A549 (cell line): ENCODE measurements at regions not wholly inside any gene's neighbourhood (a gene's known extent, or its start where the extent isn't known, plus 50 kb on each side); places are given as distances from the start of the nearest gene placed in this dataset.

Experiments used
- ATAC-seq, 2 experiments: fragments of 200-7000 bp in 1 of 2; fragments of >200 bp in 1 of 2; cut with Nextera tagmentation in 1 of 2; cut with Tn5 transposase in 1 of 2; 3 replicates each; pipeline versions ENCODE4 v1.8.0 to v1.9.1; 2018 to 2020; ENCODE audit warnings: mild to moderate bottlenecking in 1 of 2, moderate library complexity in 1 of 2
- CTCF ChIA-PET: fragments of 300-600 bp; sonication (Branson Sonifier 250); formaldehyde crosslinking; extraction: SDS; loops from one replicate; lab custom pipeline; 2021; ENCODE audit warnings: antibody characterized with exemption, inconsistent platforms; lab: Yijun Ruan, JAX
- POLR2A ChIA-PET: fragments of 350-600 bp; formaldehyde crosslinking; extraction: SDS; loops from one replicate; lab custom pipeline; 2021; ENCODE audit warnings: antibody characterized with exemption, inconsistent platforms; lab: Yijun Ruan, JAX
- DNase-seq, 2 experiments: peaks; one replicate each; pipeline versions ENCODE4 v3.0.0 to v3.0.0-alpha.2; 2011 to 2016; ENCODE audit warnings: low read depth in 1 of 2, low spot score in 1 of 2
- FAIRE-seq: peaks from 2 replicates; lab custom pipeline; 2011; peaks lifted over from hg19 to GRCh38; lab: Jason Lieb, UNC
- H3K27ac ChIP-seq, 2 experiments: fragments of >200 bp; sonication (Bioruptor Twin); formaldehyde crosslinking; 3 replicates each; pipeline ENCODE4 v1.5.1; 2016 to 2017
- H3K4me1 ChIP-seq: fragments of >200 bp; sonication (Bioruptor Twin); formaldehyde crosslinking; 3 replicates; pipeline ENCODE4 v1.6.1; 2016
- H3K4me2 ChIP-seq: fragments of >200 bp; sonication (Bioruptor Twin); formaldehyde crosslinking; 3 replicates; pipeline ENCODE4 v1.6.1; 2016
- H3K4me3 ChIP-seq: fragments of >200 bp; sonication (Bioruptor Twin); formaldehyde crosslinking; 3 replicates; pipeline ENCODE4 v1.5.1; 2016
- H3K9me3 ChIP-seq: fragments of >200 bp; sonication (Bioruptor Twin); formaldehyde crosslinking; 3 replicates; pipeline ENCODE4 v1.6.1; 2016
- CBX8 ChIP-seq: fragments of 200-600 bp; sonication (generic); IDR thresholded peaks from 2 replicates; pipeline ENCODE4 v1.6.1; 2016
- FOSB ChIP-seq: fragments of 250-450 bp; sonication (Bioruptor Pico); IDR thresholded peaks from 2 replicates; pipeline ENCODE4 v1.5.0; 2020; ENCODE audit warnings: mild to moderate bottlenecking, moderate library complexity
- FOSL2 ChIP-seq, 2 experiments: fragments of 450-650 bp in 1 of 2; fragments of >200 bp in 1 of 2; sonication (Bioruptor Twin) in 1 of 2; formaldehyde crosslinking; IDR thresholded peaks; 2 replicates each; pipeline versions ENCODE4 v1.5.0 to v1.6.1; 2016 to 2020; ENCODE audit warnings: mild to moderate bottlenecking in 1 of 2, moderate library complexity in 1 of 2
- GATA3 ChIP-seq: IDR thresholded peaks from 2 replicates; pipeline ENCODE4 v1.6.1; 2012; ENCODE audit warnings: borderline replicate concordance
- HEYL ChIP-seq: fragments of 250-450 bp; sonication (Bioruptor Pico); IDR thresholded peaks from 2 replicates; pipeline ENCODE4 v1.8.0; 2021; ENCODE audit warnings: mild to moderate bottlenecking, moderate library complexity
- HOXB5 ChIP-seq: fragments of 250-450 bp; sonication (Bioruptor Pico); IDR thresholded peaks from 2 replicates; pipeline ENCODE4 v1.5.0; 2020; ENCODE audit warnings: mild to moderate bottlenecking, moderate library complexity
- KDM1A ChIP-seq: fragments of 200-600 bp; sonication (generic); IDR thresholded peaks from 2 replicates; pipeline ENCODE4 v1.6.1; 2016; ENCODE audit warnings: low read depth, mild to moderate bottlenecking
- POLR2A ChIP-seq: IDR thresholded peaks from 2 replicates; pipeline ENCODE4 v1.6.1; 2012; ENCODE audit warnings: mild to moderate bottlenecking, low read length
- POLR2AphosphoS2 ChIP-seq: conservative IDR thresholded peaks from 2 replicates; pipeline ENCODE4 v1.6.1; 2012; ENCODE audit warnings: low read length, improper control_type of control experiment, inconsistent platforms
- RAD21 ChIP-seq, 2 experiments: fragments of >200 bp in 1 of 2; sonication (Bioruptor Twin) in 1 of 2; formaldehyde crosslinking in 1 of 2; IDR thresholded peaks in 1 of 2; conservative IDR thresholded peaks in 1 of 2; 2 replicates in 1 of 2; 3 replicates in 1 of 2; pipeline ENCODE4 v1.6.1; 2012 to 2018; ENCODE audit warnings: inconsistent platforms in 1 of 2
- RFX5 ChIP-seq: fragments of 450-650 bp; IDR thresholded peaks from 2 replicates; pipeline ENCODE4 v1.7.1; 2014; ENCODE audit warnings: antibody characterized with exemption, mild to moderate bottlenecking, moderate library complexity
- SMC3 ChIP-seq: fragments of >200 bp; sonication (Bioruptor Twin); formaldehyde crosslinking; IDR thresholded peaks from 3 replicates; pipeline ENCODE4 v1.6.1; 2018; ENCODE audit warnings: inconsistent platforms
- ZNF302 ChIP-seq: fragments of 250-450 bp; sonication (Bioruptor Pico); IDR thresholded peaks from 2 replicates; pipeline ENCODE4 v1.9.0; 2021; ENCODE audit warnings: inconsistent platforms, mild to moderate bottlenecking, moderate library complexity
- ZSCAN20 ChIP-seq: fragments of 250-450 bp; sonication (Bioruptor Pico); IDR thresholded peaks from 2 replicates; pipeline ENCODE4 v1.8.0; 2022; ENCODE audit warnings: mild to moderate bottlenecking, moderate library complexity
- WGBS: methylation state at CpG from one replicate; pipeline ENCODE4 v1.1.6; 2017; ENCODE audit errors: missing lambda C conversion rate; 5-methylcytosine and 5-hydroxymethylcytosine counted together
- TF ChIP-seq, protein P1 (sequence below): IDR thresholded peaks from 2 replicates; pipeline ENCODE4 v1.6.1; 2012
- TF ChIP-seq, protein P2 (sequence below): IDR thresholded peaks from 2 replicates; pipeline ENCODE4 v1.6.1; 2012
- TF ChIP-seq, protein P3 (sequence below): fragments of >200 bp; sonication (Bioruptor Twin); formaldehyde crosslinking; IDR thresholded peaks from 2 replicates; pipeline ENCODE4 v1.6.1; 2016
- TF ChIP-seq, protein P4 (sequence below): fragments of >200 bp; sonication (Bioruptor Twin); formaldehyde crosslinking; IDR thresholded peaks from 3 replicates; pipeline ENCODE4 v1.5.1; 2016
- TF ChIP-seq, protein P5 (sequence below): fragments of 450-650 bp; IDR thresholded peaks from 2 replicates; pipeline ENCODE4 v1.6.1; 2014; ENCODE audit warnings: antibody characterized with exemption
- TF ChIP-seq, protein P6 (sequence below): fragments of 200-600 bp; sonication (generic); IDR thresholded peaks from 2 replicates; pipeline ENCODE4 v1.6.1; 2016; ENCODE audit warnings: antibody characterized with exemption, mild to moderate bottlenecking, moderate library complexity

DNA sequence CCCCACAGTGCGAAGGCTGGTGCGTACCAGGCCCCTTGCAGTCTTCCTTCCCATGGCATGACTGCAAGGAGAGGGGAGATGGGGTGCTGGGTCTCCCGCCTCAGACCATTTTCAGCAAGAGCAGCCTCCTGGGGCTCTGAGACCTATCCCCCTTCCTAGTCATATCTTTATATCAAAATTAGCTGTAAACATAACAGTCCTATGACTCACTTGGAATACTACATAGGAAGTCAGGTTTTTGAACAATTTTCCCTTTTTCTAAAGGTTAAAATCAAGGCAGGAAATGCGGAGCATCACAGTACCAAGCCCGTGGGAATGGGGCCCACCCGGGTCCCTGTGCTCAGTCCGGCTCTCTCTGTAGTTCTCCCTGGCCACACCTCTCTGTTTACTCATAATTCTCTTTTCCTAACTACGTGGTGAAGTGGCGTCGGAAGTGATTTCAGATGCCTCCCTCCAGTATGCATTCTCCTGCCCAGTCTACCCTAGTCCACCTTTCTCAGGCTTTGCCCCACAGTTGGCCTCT is 109.8 kb upstream of the TMEM170B start:
- Histone ChIP-seq H3K4me1 (peaks cover 91% of the 10 kb centered on the region), H3K9me3 (no peaks in the 10 kb centered on the region), H3K27ac (peak overlapping the region; percentile 76 to 86), H3K4me2 (peak overlapping the region; percentile 49), H3K4me3 (no peak overlapping the region)
- ChIA-PET POLR2A (no interaction called here), CTCF (interaction anchor here (1.0 to 1.1 kb wide), 2 partner anchors 68 to 69 kb away, joined by 3 read pairs; no protein-coding TSS in a partner anchor)
- TF ChIP-seq ZSCAN20 (CRISPR knock-in tag) (no peak), GATA3 (peak; percentile 20; the same call in 1 of the 2 replicates), HOXB5 (CRISPR knock-in tag) (0 out of 2 replicates have a peak, but pooled peaks have one; percentile 39), RFX5 (no peak), FOSL2 (IDR thresholded peaks at IDR 0.05) (no peak), FOSL2 (CRISPR knock-in tag; IDR thresholded peaks at IDR 0.05) (0 out of 2 replicates have a peak, but pooled peaks have one; percentile 2), KDM1A (no peak), CBX8 (no peak), ZNF302 (no peak)
- TF ChIP-seq, protein P1, sequence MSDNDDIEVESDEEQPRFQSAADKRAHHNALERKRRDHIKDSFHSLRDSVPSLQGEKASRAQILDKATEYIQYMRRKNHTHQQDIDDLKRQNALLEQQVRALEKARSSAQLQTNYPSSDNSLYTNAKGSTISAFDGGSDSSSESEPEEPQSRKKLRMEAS: no peak
- TF ChIP-seq, protein P2, sequence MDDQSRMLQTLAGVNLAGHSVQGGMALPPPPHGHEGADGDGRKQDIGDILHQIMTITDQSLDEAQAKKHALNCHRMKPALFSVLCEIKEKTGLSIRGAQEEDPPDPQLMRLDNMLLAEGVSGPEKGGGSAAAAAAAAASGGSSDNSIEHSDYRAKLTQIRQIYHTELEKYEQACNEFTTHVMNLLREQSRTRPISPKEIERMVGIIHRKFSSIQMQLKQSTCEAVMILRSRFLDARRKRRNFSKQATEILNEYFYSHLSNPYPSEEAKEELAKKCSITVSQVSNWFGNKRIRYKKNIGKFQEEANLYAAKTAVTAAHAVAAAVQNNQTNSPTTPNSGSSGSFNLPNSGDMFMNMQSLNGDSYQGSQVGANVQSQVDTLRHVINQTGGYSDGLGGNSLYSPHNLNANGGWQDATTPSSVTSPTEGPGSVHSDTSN: no peak
- DNase-seq: no peak
- WGBS: 49% methylated on average over 10 of the region's 10 CpGs
- ATAC-seq: peak in 1 of 2 experiments; percentile 56; a peak in 4 of 6 replicates
- no peak for FAIRE-seq

DNA sequence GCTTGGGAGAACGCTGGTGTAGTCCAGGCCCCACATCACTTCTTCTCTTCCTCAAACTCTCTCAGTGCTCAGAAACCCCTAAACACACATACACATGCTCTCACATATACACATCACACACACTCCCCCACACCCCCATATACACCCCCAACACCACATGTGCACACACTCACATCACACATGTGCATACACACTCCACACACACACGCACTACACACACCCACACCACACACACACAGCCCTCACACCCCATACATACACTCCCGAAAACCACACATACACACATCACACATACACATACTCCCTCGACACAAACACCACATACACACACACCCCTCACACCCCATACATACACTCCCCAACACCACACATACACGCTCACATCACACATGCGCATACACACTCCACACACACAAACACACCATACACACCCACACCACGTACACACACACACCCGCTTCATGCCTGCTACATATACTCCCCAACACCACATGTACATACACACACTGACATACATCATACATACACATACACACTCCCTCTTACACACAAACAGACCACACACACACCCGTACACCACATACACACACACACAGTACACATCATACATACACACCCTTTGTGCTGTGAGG is 110.3 kb upstream of the TMEM170B start:
- peak overlapping the region; percentile 76 to 86 for H3K27ac ChIP-seq
- H3K4me2 ChIP-seq: peak overlapping the region; percentile 49
- DNase-seq (no peak), FAIRE-seq (no peak), ATAC-seq (no peak)
- ChIA-PET CTCF (no interaction called here), POLR2A (no interaction called here)
- no peak overlapping the region for H3K4me3 ChIP-seq
- peaks cover 86% of the 10 kb centered on the region for H3K4me1 ChIP-seq
- 91% methylated on average over 8 of the region's 9 CpGs for WGBS
- H3K9me3 ChIP-seq: no peaks in the 10 kb centered on the region
- TF ChIP-seq HEYL (CRISPR knock-in tag) (no peak), POLR2AphosphoS2 (no peak), SMC3 (no peak), FOSB (no peak), RAD21 (conservative IDR thresholded peaks at IDR 0.05 in 1 of 2, IDR thresholded peaks at IDR 0.05 in 1 of 2) (no peak), POLR2A (no peak), RFX5 (no peak)
- TF ChIP-seq, protein P3, sequence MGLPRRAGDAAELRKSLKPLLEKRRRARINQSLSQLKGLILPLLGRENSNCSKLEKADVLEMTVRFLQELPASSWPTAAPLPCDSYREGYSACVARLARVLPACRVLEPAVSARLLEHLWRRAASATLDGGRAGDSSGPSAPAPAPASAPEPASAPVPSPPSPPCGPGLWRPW: no peak
- TF ChIP-seq, protein P4, sequence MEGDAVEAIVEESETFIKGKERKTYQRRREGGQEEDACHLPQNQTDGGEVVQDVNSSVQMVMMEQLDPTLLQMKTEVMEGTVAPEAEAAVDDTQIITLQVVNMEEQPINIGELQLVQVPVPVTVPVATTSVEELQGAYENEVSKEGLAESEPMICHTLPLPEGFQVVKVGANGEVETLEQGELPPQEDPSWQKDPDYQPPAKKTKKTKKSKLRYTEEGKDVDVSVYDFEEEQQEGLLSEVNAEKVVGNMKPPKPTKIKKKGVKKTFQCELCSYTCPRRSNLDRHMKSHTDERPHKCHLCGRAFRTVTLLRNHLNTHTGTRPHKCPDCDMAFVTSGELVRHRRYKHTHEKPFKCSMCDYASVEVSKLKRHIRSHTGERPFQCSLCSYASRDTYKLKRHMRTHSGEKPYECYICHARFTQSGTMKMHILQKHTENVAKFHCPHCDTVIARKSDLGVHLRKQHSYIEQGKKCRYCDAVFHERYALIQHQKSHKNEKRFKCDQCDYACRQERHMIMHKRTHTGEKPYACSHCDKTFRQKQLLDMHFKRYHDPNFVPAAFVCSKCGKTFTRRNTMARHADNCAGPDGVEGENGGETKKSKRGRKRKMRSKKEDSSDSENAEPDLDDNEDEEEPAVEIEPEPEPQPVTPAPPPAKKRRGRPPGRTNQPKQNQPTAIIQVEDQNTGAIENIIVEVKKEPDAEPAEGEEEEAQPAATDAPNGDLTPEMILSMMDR: no peak
- TF ChIP-seq, protein P5, sequence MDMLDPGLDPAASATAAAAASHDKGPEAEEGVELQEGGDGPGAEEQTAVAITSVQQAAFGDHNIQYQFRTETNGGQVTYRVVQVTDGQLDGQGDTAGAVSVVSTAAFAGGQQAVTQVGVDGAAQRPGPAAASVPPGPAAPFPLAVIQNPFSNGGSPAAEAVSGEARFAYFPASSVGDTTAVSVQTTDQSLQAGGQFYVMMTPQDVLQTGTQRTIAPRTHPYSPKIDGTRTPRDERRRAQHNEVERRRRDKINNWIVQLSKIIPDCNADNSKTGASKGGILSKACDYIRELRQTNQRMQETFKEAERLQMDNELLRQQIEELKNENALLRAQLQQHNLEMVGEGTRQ: no peak
- TF ChIP-seq, protein P6, sequence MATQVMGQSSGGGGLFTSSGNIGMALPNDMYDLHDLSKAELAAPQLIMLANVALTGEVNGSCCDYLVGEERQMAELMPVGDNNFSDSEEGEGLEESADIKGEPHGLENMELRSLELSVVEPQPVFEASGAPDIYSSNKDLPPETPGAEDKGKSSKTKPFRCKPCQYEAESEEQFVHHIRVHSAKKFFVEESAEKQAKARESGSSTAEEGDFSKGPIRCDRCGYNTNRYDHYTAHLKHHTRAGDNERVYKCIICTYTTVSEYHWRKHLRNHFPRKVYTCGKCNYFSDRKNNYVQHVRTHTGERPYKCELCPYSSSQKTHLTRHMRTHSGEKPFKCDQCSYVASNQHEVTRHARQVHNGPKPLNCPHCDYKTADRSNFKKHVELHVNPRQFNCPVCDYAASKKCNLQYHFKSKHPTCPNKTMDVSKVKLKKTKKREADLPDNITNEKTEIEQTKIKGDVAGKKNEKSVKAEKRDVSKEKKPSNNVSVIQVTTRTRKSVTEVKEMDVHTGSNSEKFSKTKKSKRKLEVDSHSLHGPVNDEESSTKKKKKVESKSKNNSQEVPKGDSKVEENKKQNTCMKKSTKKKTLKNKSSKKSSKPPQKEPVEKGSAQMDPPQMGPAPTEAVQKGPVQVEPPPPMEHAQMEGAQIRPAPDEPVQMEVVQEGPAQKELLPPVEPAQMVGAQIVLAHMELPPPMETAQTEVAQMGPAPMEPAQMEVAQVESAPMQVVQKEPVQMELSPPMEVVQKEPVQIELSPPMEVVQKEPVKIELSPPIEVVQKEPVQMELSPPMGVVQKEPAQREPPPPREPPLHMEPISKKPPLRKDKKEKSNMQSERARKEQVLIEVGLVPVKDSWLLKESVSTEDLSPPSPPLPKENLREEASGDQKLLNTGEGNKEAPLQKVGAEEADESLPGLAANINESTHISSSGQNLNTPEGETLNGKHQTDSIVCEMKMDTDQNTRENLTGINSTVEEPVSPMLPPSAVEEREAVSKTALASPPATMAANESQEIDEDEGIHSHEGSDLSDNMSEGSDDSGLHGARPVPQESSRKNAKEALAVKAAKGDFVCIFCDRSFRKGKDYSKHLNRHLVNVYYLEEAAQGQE: no peak
